ENCODE measurements at regions not wholly inside any gene's neighbourhood (a gene's known extent, or its start where the extent isn't known, plus 50 kb on each side); places are given as distances from the start of the nearest gene placed in this dataset.

DNA sequence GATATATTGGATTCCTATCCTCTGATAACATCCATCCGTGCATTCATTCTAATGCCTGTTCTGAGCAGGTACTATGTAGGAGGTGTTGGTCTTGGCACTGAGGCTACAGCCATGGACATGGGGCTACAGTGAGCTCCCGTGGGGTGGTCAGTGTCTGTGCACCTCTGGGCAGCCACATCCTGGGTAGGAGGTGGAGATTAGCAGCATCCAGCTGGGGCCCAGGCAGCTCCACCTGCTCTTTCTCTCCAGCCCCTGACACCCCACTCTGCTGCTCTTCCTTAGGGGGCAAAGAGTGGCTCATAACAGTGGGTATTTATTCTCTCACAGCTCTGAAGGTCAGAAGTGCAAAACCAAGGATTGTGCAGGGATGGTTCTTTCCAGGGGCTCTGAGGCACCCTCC is 292.0 kb upstream of the SFSWAP start:
- H3K27ac Mint-ChIP-seq (ENCODE audit: low read depth, unreplicated experiment) = no peak overlapping the region

DNA sequence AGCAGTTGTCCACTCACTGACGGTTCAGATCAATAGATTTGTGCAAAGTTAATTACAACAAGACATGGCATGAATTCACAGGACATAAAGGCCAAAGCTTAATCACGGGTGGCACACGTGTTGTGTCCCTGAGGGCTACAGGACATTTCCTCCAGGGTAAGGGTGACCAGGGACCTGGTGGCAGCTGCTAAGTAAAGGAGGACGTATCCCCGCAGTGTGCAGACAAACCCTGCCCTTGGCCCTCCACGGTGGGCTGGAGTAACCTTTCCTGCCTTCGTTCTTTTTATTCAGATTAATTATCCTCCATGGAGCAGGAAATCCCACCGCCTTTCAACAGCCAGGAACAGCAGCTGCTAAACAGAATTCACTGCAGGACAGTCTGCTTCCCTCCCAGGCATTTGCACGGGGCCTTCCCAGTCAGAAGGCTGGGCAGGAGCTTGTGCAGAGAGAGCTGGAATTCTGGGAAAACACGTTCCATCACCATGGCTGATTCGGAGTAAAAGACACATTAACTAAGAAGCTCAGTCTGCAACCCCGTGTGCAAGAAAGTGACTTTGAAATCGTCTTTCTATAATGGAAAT is 289.9 kb upstream of the SFSWAP start:
- no peak overlapping the region for H3K4me3 Mint-ChIP-seq (ENCODE audit: unreplicated experiment)
- H3K27me3 Mint-ChIP-seq (ENCODE audit: insufficient read depth, unreplicated experiment) = peaks cover 1% of the 10 kb centered on the region
- POLR2A ChIA-PET = no interaction called here
- TF ChIP-seq, protein P1, sequence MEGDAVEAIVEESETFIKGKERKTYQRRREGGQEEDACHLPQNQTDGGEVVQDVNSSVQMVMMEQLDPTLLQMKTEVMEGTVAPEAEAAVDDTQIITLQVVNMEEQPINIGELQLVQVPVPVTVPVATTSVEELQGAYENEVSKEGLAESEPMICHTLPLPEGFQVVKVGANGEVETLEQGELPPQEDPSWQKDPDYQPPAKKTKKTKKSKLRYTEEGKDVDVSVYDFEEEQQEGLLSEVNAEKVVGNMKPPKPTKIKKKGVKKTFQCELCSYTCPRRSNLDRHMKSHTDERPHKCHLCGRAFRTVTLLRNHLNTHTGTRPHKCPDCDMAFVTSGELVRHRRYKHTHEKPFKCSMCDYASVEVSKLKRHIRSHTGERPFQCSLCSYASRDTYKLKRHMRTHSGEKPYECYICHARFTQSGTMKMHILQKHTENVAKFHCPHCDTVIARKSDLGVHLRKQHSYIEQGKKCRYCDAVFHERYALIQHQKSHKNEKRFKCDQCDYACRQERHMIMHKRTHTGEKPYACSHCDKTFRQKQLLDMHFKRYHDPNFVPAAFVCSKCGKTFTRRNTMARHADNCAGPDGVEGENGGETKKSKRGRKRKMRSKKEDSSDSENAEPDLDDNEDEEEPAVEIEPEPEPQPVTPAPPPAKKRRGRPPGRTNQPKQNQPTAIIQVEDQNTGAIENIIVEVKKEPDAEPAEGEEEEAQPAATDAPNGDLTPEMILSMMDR (IDR thresholded peaks at IDR 0.05; ENCODE audit: unreplicated experiment) = no peak
- H3K9me3 Mint-ChIP-seq (ENCODE audit: unreplicated experiment) = peaks cover 13% of the 10 kb centered on the region
- no peak for DNase-seq (ENCODE audit: unreplicated experiment)
- intact Hi-C loops (cut with micrococcal nuclease) = no loop called here
- peaks cover 15% of the 10 kb centered on the region for H3K4me1 Mint-ChIP-seq (ENCODE audit: insufficient read depth, unreplicated experiment)
- CTCF ChIA-PET = no interaction called here
- H3K36me3 Mint-ChIP-seq (ENCODE audit: insufficient read depth, unreplicated experiment) = no peaks in the 10 kb centered on the region
- H3K27ac Mint-ChIP-seq (ENCODE audit: low read depth, unreplicated experiment) = no peak overlapping the region
- BruUV-seq (replicated peaks) = no TSS peak

More for the DNA sequence above, 292.0 kb upstream of the SFSWAP start:
- Mint-ChIP-seq H3K27me3 (ENCODE audit: insufficient read depth, unreplicated experiment) (peaks cover 11% of the 10 kb centered on the region), H3K4me1 (ENCODE audit: insufficient read depth, unreplicated experiment) (no peaks in the 10 kb centered on the region), H3K9me3 (ENCODE audit: unreplicated experiment) (peaks cover 8% of the 10 kb centered on the region), H3K4me3 (ENCODE audit: unreplicated experiment) (no peak overlapping the region), H3K36me3 (ENCODE audit: insufficient read depth, unreplicated experiment) (no peaks in the 10 kb centered on the region)
- no peak for DNase-seq (ENCODE audit: unreplicated experiment)
- ChIA-PET CTCF (interaction anchor here (0.7 kb wide), 1 partner anchor 138 kb away, joined by 3 read pairs; no protein-coding TSS in a partner anchor), POLR2A (no interaction called here)
- intact Hi-C loops (cut with micrococcal nuclease) = no loop called here
- no TSS peak for BruUV-seq (replicated peaks)
- TF ChIP-seq, protein P1 (IDR thresholded peaks at IDR 0.05; ENCODE audit: unreplicated experiment) = no peak

DNA sequence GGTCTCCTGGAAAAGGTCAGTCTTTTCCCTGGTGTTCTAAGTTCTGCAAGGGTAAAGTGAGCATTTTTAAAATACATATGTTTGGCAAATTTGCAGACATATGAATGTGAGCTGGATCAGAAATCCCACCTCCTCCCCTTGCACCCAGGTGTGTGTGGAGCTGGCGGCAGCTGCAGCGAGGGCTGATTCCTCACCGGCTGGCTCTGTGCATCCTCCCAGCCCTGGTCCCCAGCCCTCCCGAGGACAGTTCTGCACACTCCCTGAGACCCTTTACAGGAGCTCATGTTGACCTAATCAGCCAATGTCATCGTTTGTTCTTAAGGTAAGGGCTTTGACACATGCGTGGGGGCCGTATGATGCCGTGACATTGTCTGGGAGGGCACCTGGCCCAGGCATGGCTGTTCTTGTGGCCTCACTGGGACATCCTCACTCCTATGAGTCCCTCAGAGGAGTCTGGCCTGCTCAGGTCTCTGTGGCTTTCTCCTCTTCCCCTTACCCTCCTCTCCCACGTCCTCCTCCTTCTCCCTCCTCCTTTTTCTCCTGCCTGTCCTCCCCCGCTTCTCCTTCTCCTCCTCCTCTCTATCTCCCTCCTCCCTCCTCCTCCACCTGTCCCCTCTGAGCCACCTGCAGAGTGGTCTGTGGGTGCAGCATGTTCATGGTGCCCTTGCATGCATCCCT is 289.2 kb upstream of the SFSWAP start:
- DNase-seq (ENCODE audit: unreplicated experiment) = no peak
- H3K9me3 Mint-ChIP-seq (ENCODE audit: unreplicated experiment) = peaks cover 13% of the 10 kb centered on the region
- CTCF ChIA-PET = no interaction called here
- no peak overlapping the region for H3K4me3 Mint-ChIP-seq (ENCODE audit: unreplicated experiment)
- H3K27ac Mint-ChIP-seq (ENCODE audit: low read depth, unreplicated experiment) = no peak overlapping the region
- no peaks in the 10 kb centered on the region for H3K27me3 Mint-ChIP-seq (ENCODE audit: insufficient read depth, unreplicated experiment)
- intact Hi-C loops (cut with micrococcal nuclease) = no loop called here
- BruUV-seq (replicated peaks) = no TSS peak
- TF ChIP-seq, protein P1 (IDR thresholded peaks at IDR 0.05; ENCODE audit: unreplicated experiment) = no peak
- POLR2A ChIA-PET = no interaction called here
- H3K4me1 Mint-ChIP-seq (ENCODE audit: insufficient read depth, unreplicated experiment) = peaks cover 15% of the 10 kb centered on the region
- H3K36me3 Mint-ChIP-seq (ENCODE audit: insufficient read depth, unreplicated experiment) = no peaks in the 10 kb centered on the region

DNA sequence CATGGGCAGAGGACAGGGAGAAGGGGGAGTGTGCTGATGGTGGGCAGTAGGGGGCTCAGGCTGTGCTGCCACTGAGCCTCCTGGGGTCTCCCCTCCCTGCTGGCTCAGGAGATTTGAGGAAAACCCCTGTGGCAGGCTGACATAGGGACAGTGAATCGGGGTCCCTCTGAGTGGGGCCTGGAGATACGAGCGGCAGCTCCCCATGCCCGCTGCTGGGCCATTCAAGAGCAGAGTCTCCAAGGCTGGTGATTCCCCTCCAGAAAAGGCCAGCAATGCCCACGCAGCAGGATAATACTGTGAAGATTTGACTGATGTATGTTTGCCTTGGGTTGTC is 288.7 kb upstream of the SFSWAP start:
- no peak overlapping the region for H3K27ac Mint-ChIP-seq (ENCODE audit: low read depth, unreplicated experiment)
- DNase-seq (ENCODE audit: unreplicated experiment) = no peak
- H3K9me3 Mint-ChIP-seq (ENCODE audit: unreplicated experiment) = peaks cover 13% of the 10 kb centered on the region
- H3K4me3 Mint-ChIP-seq (ENCODE audit: unreplicated experiment) = no peak overlapping the region
- no TSS peak for BruUV-seq (replicated peaks)
- H3K4me1 Mint-ChIP-seq (ENCODE audit: insufficient read depth, unreplicated experiment) = peaks cover 15% of the 10 kb centered on the region
- ChIA-PET CTCF (no interaction called here), POLR2A (no interaction called here)
- no peaks in the 10 kb centered on the region for H3K36me3 Mint-ChIP-seq (ENCODE audit: insufficient read depth, unreplicated experiment)
- intact Hi-C loops (cut with micrococcal nuclease) = no loop called here
- TF ChIP-seq, protein P1 (IDR thresholded peaks at IDR 0.05; ENCODE audit: unreplicated experiment) = no peak
- no peaks in the 10 kb centered on the region for H3K27me3 Mint-ChIP-seq (ENCODE audit: insufficient read depth, unreplicated experiment)

Measured in MCF 10A (cell line).